HepG2 (cell line): ENCODE measurements at regions not wholly inside any gene's neighbourhood (a gene's known extent, or its start where the extent isn't known, plus 50 kb on each side); places are given as distances from the start of the nearest gene placed in this dataset.

Source experiments
- EZH2 ChIP-seq: conservative IDR thresholded peaks from 2 replicates; pipeline ENCODE4 v1.6.1; 2012; ENCODE audit warnings: mild to moderate bottlenecking, low read depth, low read length, moderate library complexity
- TF ChIP-seq, protein P1 (sequence below): sonication (generic); formaldehyde crosslinking; IDR thresholded peaks from 2 replicates; pipeline ENCODE4 v1.5.0; 2020; ENCODE audit warnings: mild to moderate bottlenecking, missing genetic modification reagents, moderate library complexity

- TF ChIP-seq, protein P1, sequence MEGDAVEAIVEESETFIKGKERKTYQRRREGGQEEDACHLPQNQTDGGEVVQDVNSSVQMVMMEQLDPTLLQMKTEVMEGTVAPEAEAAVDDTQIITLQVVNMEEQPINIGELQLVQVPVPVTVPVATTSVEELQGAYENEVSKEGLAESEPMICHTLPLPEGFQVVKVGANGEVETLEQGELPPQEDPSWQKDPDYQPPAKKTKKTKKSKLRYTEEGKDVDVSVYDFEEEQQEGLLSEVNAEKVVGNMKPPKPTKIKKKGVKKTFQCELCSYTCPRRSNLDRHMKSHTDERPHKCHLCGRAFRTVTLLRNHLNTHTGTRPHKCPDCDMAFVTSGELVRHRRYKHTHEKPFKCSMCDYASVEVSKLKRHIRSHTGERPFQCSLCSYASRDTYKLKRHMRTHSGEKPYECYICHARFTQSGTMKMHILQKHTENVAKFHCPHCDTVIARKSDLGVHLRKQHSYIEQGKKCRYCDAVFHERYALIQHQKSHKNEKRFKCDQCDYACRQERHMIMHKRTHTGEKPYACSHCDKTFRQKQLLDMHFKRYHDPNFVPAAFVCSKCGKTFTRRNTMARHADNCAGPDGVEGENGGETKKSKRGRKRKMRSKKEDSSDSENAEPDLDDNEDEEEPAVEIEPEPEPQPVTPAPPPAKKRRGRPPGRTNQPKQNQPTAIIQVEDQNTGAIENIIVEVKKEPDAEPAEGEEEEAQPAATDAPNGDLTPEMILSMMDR (CRISPR knock-in tag) = no peak
- no peak for TF ChIP-seq EZH2
Measured at GRCh38 chr14:82138431-82138830, 604.8 kb upstream of the SEL1L start.
